Neural progenitor cell (in vitro differentiated cells): ENCODE measurements at regions not wholly inside any gene's neighbourhood (a gene's known extent, or its start where the extent isn't known, plus 50 kb on each side); places are given as distances from the start of the nearest gene placed in this dataset.
A peak's percentile ranks its signal among the peaks of the same experiment; 100 is the strongest.
"Not testable (repeated sequence)": the region's sequence is repeated elsewhere in the genome, so short reads cannot be mapped to it uniquely, and the experiment has no call there.

Experiments
- DNase-seq: peaks from one replicate; pipeline ENCODE4 v3.0.0-alpha.2; 2016; ENCODE audit warnings: low spot score
- H2AFZ ChIP-seq: fragments of 200-600 bp; sonication (generic); replicated peaks from 2 replicates; pipeline ENCODE4 v1.6.1; 2016; ENCODE audit warnings: antibody characterized with exemption
- H3F3A ChIP-seq: fragments of 200-600 bp; sonication (generic); 2 replicates; pipeline ENCODE4 v1.6.1; 2016; ENCODE audit warnings: antibody characterized with exemption, low read depth
- H3K27ac ChIP-seq: fragments of 200-600 bp; sonication (generic); 2 replicates; pipeline ENCODE4 v1.5.1; 2016; ENCODE audit warnings: mild to moderate bottlenecking
- H3K27me3 ChIP-seq: fragments of 200-600 bp; sonication (generic); 2 replicates; pipeline ENCODE4 v1.6.1; 2016; ENCODE audit warnings: mild to moderate bottlenecking, moderate library complexity
- H3K36me3 ChIP-seq: fragments of 200-600 bp; sonication (generic); 2 replicates; pipeline ENCODE4 v1.5.1; 2016
- H3K4me1 ChIP-seq: fragments of 200-600 bp; sonication (generic); 2 replicates; pipeline ENCODE4 v1.6.1; 2016; ENCODE audit warnings: mixed run types
- H3K4me2 ChIP-seq: fragments of 200-600 bp; sonication (generic); 2 replicates; pipeline ENCODE4 v1.6.1; 2016
- H3K4me3 ChIP-seq: fragments of 200-600 bp; sonication (generic); 2 replicates; pipeline ENCODE4 v1.5.1; 2016
- H3K79me2 ChIP-seq: fragments of 200-600 bp; sonication (generic); 2 replicates; pipeline ENCODE4 v1.6.1; 2016; ENCODE audit warnings: low read depth
- H3K9ac ChIP-seq: fragments of 200-600 bp; sonication (generic); 2 replicates; pipeline ENCODE4 v1.6.1; 2016
- H3K9me3 ChIP-seq: fragments of 200-600 bp; sonication (generic); 2 replicates; pipeline ENCODE4 v1.5.1; 2016; ENCODE audit warnings: low read depth
- H4K20me1 ChIP-seq: fragments of 200-600 bp; sonication (generic); 2 replicates; pipeline ENCODE4 v1.6.1; 2016; ENCODE audit warnings: low read depth
- H3K27ac Mint-ChIP-seq: 3 replicates; pipeline ENCODE4 v1.8.0; 2021; ENCODE audit warnings: mixed read lengths
- H3K27me3 Mint-ChIP-seq: 2 replicates; pipeline ENCODE4 v1.8.0; 2022; ENCODE audit warnings: low read depth, mild to moderate bottlenecking, inconsistent platforms, moderate library complexity, mixed read lengths; ENCODE audit not compliant: insufficient read depth
- H3K36me3 Mint-ChIP-seq: 3 replicates; pipeline ENCODE4 v1.8.0; 2021; ENCODE audit warnings: mixed read lengths
- H3K4me1 Mint-ChIP-seq: 3 replicates; pipeline ENCODE4 v1.8.0; 2021; ENCODE audit warnings: mixed read lengths
- H3K4me3 Mint-ChIP-seq: 3 replicates; pipeline ENCODE4 v1.8.0; 2021; ENCODE audit warnings: mild to moderate bottlenecking, moderate library complexity, mixed read lengths
- H3K9me3 Mint-ChIP-seq: 3 replicates; pipeline ENCODE4 v1.8.0; 2020; ENCODE audit warnings: mixed read lengths
- EZH2 ChIP-seq: fragments of 200-600 bp; sonication (generic); IDR thresholded peaks from 2 replicates; pipeline ENCODE4 v1.6.1; 2017; ENCODE audit warnings: antibody characterized with exemption, mild to moderate bottlenecking, moderate library complexity
- EZH2phosphoT487 ChIP-seq: fragments of 200-600 bp; sonication (generic); IDR thresholded peaks from 2 replicates; pipeline ENCODE4 v1.6.1; 2017; ENCODE audit warnings: antibody characterized with exemption
- TF ChIP-seq, protein P1 (sequence below): fragments of 200-600 bp; sonication (generic); IDR thresholded peaks from 2 replicates; pipeline ENCODE4 v1.5.1; 2017; ENCODE audit warnings: antibody characterized with exemption, mild to moderate bottlenecking

DNA sequence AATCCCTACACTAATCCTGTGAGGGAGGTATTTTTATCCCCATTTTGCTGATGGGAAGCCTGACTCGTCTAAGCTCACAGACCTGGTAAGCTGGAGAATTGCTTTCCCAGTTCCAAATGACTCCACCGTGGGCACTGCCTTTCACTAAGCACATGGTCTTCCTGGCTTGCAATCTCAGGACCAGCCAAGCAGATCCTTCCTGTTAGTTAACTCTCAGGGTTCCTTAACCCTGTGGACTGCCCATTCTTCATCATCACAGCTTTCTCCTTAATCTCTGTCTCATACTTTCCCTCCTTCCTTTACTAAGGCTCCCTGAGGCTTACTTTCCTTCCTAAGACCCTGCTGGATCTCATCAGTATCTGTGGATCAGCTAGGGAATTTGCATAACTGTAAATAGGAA lies 122.2 kb upstream of the ZEB2 start:
- Mint-ChIP-seq H3K27ac (no peak overlapping the region), H3K36me3 (peaks cover 2% of the 10 kb centered on the region), H3K4me3 (no peak overlapping the region), H3K27me3 (peaks cover 7% of the 10 kb centered on the region), H3K9me3 (peaks cover 8% of the 10 kb centered on the region), H3K4me1 (peaks cover 4% of the 10 kb centered on the region)
- no peaks in the 10 kb centered on the region for H3K9me3 ChIP-seq
- no peak for TF ChIP-seq EZH2phosphoT487
- no peaks in the 10 kb centered on the region for H3K79me2 ChIP-seq
- no peak overlapping the region for H3K27ac ChIP-seq
- H3K4me2 ChIP-seq = no peak overlapping the region
- peak overlapping the region; percentile 19 for H2AFZ ChIP-seq
- H3K9ac ChIP-seq = no peak overlapping the region
- no peaks in the 10 kb centered on the region for H3K27me3 ChIP-seq
- H3K36me3 ChIP-seq = no peaks in the 10 kb centered on the region
- H3K4me3 ChIP-seq = no peak overlapping the region
- H4K20me1 ChIP-seq = no peaks in the 10 kb centered on the region
- DNase-seq = no peak
- H3K4me1 ChIP-seq = peaks cover 6% of the 10 kb centered on the region
- no peaks in the 10 kb centered on the region for H3F3A ChIP-seq

- H3K27ac Mint-ChIP-seq, H3F3A ChIP-seq, H4K20me1 ChIP-seq, H3K27me3 ChIP-seq, H3K9me3 ChIP-seq, H3K79me2 ChIP-seq, H3K36me3 ChIP-seq, DNase-seq, H3K4me1 ChIP-seq, H3K4me3 ChIP-seq, H3K4me2 ChIP-seq, H3K27ac ChIP-seq, H2AFZ ChIP-seq, H3K9ac ChIP-seq, H3K4me1 Mint-ChIP-seq, H3K36me3 Mint-ChIP-seq, H3K4me3 Mint-ChIP-seq: not testable (repeated sequence)
- H3K27me3 Mint-ChIP-seq = peaks cover 10% of the 10 kb centered on the region
- peaks cover 28% of the 10 kb centered on the region for H3K9me3 Mint-ChIP-seq
These were observed 118.3 kb upstream of the ZEB2 start for GRCh38 chr2:144638250-144638649.

- H2AFZ ChIP-seq, DNase-seq, H3K4me1 ChIP-seq, H3K27me3 ChIP-seq, H4K20me1 ChIP-seq, H3K79me2 ChIP-seq, H3K9ac ChIP-seq, H3K4me3 Mint-ChIP-seq, H3K27ac ChIP-seq, H3F3A ChIP-seq, H3K36me3 Mint-ChIP-seq, H3K27ac Mint-ChIP-seq, H3K4me3 ChIP-seq, H3K27me3 Mint-ChIP-seq, H3K36me3 ChIP-seq, H3K4me2 ChIP-seq, H3K4me1 Mint-ChIP-seq, H3K9me3 ChIP-seq: not testable (repeated sequence)
- peaks cover 32% of the 10 kb centered on the region for H3K9me3 Mint-ChIP-seq
These were observed 116.9 kb upstream of the ZEB2 start for GRCh38 chr2:144636860-144637259.

DNA sequence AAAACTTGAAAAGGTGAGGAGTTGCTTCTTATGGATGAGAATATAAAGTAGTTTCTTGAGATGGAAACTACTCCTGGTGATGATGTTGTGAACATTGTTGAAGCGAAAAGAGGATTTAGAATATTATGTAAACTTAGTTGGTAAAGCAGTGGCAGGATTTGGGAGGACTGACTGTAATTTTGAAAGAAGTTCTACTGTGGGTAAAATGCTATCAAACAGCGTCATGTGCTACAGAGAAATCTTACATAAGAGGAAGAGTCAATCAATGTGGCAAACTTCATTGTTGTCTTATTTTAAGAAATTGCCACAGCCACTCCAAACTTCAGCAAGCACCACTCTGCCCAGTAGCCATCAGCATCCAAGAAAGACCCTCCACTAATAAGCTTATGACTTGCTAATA lies 112.9 kb upstream of the ZEB2 start:
- no peaks in the 10 kb centered on the region for H3K4me1 ChIP-seq
- H3K4me2 ChIP-seq = no peak overlapping the region
- H3K4me3 Mint-ChIP-seq = no peak overlapping the region
- H3K27ac ChIP-seq = no peak overlapping the region
- no peak overlapping the region for H3K9ac ChIP-seq
- no peaks in the 10 kb centered on the region for H3K27me3 ChIP-seq
- no peak for TF ChIP-seq EZH2
- no peak for TF ChIP-seq EZH2phosphoT487
- TF ChIP-seq, protein P1, sequence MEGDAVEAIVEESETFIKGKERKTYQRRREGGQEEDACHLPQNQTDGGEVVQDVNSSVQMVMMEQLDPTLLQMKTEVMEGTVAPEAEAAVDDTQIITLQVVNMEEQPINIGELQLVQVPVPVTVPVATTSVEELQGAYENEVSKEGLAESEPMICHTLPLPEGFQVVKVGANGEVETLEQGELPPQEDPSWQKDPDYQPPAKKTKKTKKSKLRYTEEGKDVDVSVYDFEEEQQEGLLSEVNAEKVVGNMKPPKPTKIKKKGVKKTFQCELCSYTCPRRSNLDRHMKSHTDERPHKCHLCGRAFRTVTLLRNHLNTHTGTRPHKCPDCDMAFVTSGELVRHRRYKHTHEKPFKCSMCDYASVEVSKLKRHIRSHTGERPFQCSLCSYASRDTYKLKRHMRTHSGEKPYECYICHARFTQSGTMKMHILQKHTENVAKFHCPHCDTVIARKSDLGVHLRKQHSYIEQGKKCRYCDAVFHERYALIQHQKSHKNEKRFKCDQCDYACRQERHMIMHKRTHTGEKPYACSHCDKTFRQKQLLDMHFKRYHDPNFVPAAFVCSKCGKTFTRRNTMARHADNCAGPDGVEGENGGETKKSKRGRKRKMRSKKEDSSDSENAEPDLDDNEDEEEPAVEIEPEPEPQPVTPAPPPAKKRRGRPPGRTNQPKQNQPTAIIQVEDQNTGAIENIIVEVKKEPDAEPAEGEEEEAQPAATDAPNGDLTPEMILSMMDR = no peak
- H3K27me3 Mint-ChIP-seq = peaks cover 6% of the 10 kb centered on the region
- no peaks in the 10 kb centered on the region for H3F3A ChIP-seq
- peaks cover 29% of the 10 kb centered on the region for H3K9me3 Mint-ChIP-seq
- H3K9me3 ChIP-seq = no peaks in the 10 kb centered on the region
- no peak for DNase-seq
- H3K36me3 Mint-ChIP-seq = peaks cover 4% of the 10 kb centered on the region
- no peak overlapping the region for H3K27ac Mint-ChIP-seq
- no peaks in the 10 kb centered on the region for H3K79me2 ChIP-seq
- H4K20me1 ChIP-seq = no peaks in the 10 kb centered on the region
- H3K4me1 Mint-ChIP-seq = no peaks in the 10 kb centered on the region
- no peaks in the 10 kb centered on the region for H3K36me3 ChIP-seq
- H2AFZ ChIP-seq = no peak overlapping the region
- H3K4me3 ChIP-seq = no peak overlapping the region

DNA sequence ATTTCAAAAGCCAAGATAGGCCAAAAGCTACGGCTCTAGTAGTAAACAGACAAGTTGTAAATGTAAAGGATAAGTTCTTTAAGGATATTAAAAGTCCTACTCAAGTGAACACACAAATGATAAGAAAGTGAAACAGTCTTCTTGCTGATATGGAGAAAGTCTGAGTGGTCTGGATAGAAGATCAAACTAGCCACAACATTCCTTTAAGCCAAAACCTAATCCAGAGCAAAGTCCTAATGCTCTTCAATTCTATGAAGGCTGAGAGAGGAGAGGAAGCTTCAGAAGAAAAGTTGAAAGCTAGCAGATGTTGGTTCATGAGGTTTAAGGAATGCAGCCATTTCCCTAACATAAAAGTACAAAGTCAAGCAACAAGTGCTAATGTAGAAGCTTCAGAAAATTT lies 111.7 kb upstream of the ZEB2 start:
- Mint-ChIP-seq H3K27me3 (peaks cover 2% of the 10 kb centered on the region), H3K36me3 (no peaks in the 10 kb centered on the region), H3K4me1 (no peaks in the 10 kb centered on the region), H3K9me3 (peaks cover 21% of the 10 kb centered on the region), H3K4me3 (no peak overlapping the region), H3K27ac (no peak overlapping the region)
- H3K4me1 ChIP-seq = no peaks in the 10 kb centered on the region
- H3K36me3 ChIP-seq = no peaks in the 10 kb centered on the region
- no peaks in the 10 kb centered on the region for H3K9me3 ChIP-seq
- no peaks in the 10 kb centered on the region for H3K79me2 ChIP-seq
- TF ChIP-seq, protein P1 = no peak
- TF ChIP-seq EZH2 (no peak), EZH2phosphoT487 (no peak)
- no peaks in the 10 kb centered on the region for H3K27me3 ChIP-seq
- H3K4me3 ChIP-seq = no peak overlapping the region
- no peaks in the 10 kb centered on the region for H4K20me1 ChIP-seq
- no peak overlapping the region for H2AFZ ChIP-seq
- no peaks in the 10 kb centered on the region for H3F3A ChIP-seq
- no peak for DNase-seq
- no peak overlapping the region for H3K27ac ChIP-seq
- H3K9ac ChIP-seq = no peak overlapping the region
- no peak overlapping the region for H3K4me2 ChIP-seq
